GM23338 (cell line): ENCODE measurements at regions not wholly inside any gene's neighbourhood (a gene's known extent, or its start where the extent isn't known, plus 50 kb on each side); places are given as distances from the start of the nearest gene placed in this dataset.

Experiments used
- ATAC-seq: fragments of 200-7000 bp; cut with Tn5 transposase; 3 replicates; pipeline ENCODE4 v1.9.1; 2020
- DNase-seq: peaks from one replicate; pipeline ENCODE4 v3.0.0-alpha.2; 2015; ENCODE audit warnings: low spot score
- H2AFZ ChIP-seq: fragments of 200-600 bp; sonication (generic); 2 replicates; pipeline ENCODE4 v1.8.0; 2016; ENCODE audit warnings: antibody characterized with exemption, mild to moderate bottlenecking, moderate library complexity
- H3F3A ChIP-seq: fragments of 200-600 bp; sonication (generic); replicated peaks from 2 replicates; pipeline ENCODE4 v1.8.0; 2017; ENCODE audit warnings: antibody characterized with exemption, mixed run types, low read depth
- H3K27ac ChIP-seq: fragments of 200-600 bp; sonication (generic); 2 replicates; pipeline ENCODE4 v1.6.1; 2016; ENCODE audit warnings: low read depth
- H3K27me3 ChIP-seq: fragments of 200-600 bp; sonication (generic); 2 replicates; pipeline ENCODE4 v1.8.0; 2016; ENCODE audit warnings: mild to moderate bottlenecking, mixed run types, moderate library complexity; ENCODE audit not compliant: insufficient read depth
- H3K36me3 ChIP-seq: fragments of 200-600 bp; sonication (generic); 2 replicates; pipeline ENCODE4 v1.8.0; 2016; ENCODE audit warnings: mild to moderate bottlenecking; ENCODE audit not compliant: insufficient read depth
- H3K4me1 ChIP-seq: fragments of 200-600 bp; sonication (generic); 2 replicates; pipeline ENCODE4 v1.8.0; 2016; ENCODE audit warnings: mild to moderate bottlenecking, moderate library complexity; ENCODE audit not compliant: insufficient read depth
- H3K4me2 ChIP-seq: fragments of 200-600 bp; sonication (generic); 2 replicates; pipeline ENCODE4 v1.7.1; 2017; ENCODE audit warnings: mixed run types
- H3K4me3 ChIP-seq: fragments of 200-600 bp; sonication (generic); 2 replicates; pipeline ENCODE4 v1.6.1; 2016; ENCODE audit warnings: mixed run types
- H3K79me2 ChIP-seq: fragments of 200-600 bp; sonication (generic); replicated peaks from 2 replicates; pipeline ENCODE4 v1.8.0; 2017; ENCODE audit warnings: mild to moderate bottlenecking; ENCODE audit not compliant: insufficient read depth
- H3K9me2 ChIP-seq: fragments of 200-600 bp; sonication (generic); 2 replicates; pipeline ENCODE4 v1.8.0; 2017; ENCODE audit not compliant: insufficient read depth
- H4K20me1 ChIP-seq: fragments of 200-600 bp; sonication (generic); replicated peaks from 2 replicates; pipeline ENCODE4 v1.8.0; 2017; ENCODE audit warnings: mild to moderate bottlenecking; ENCODE audit not compliant: insufficient read depth
- H3K27ac Mint-ChIP-seq: 2 replicates; pipeline ENCODE4 v1.8.0; 2020; ENCODE audit warnings: inconsistent platforms, mild to moderate bottlenecking, moderate library complexity, mixed read lengths
- H3K27me3 Mint-ChIP-seq: 3 replicates; pipeline ENCODE4 v1.8.0; 2022; ENCODE audit warnings: low read depth, mild to moderate bottlenecking, moderate library complexity, mixed read lengths, inconsistent platforms; ENCODE audit not compliant: insufficient read depth, poor library complexity
- H3K36me3 Mint-ChIP-seq: 3 replicates; pipeline ENCODE4 v1.8.0; 2021; ENCODE audit warnings: low read depth, mild to moderate bottlenecking, inconsistent platforms, moderate library complexity, mixed read lengths
- H3K4me1 Mint-ChIP-seq: 3 replicates; pipeline ENCODE4 v1.8.0; 2020; ENCODE audit warnings: mild to moderate bottlenecking, inconsistent platforms, mixed read lengths
- H3K4me3 Mint-ChIP-seq: 3 replicates; pipeline ENCODE4 v1.8.0; 2021; ENCODE audit warnings: moderate library complexity, mild to moderate bottlenecking, inconsistent platforms, mixed read lengths
- H3K9me3 Mint-ChIP-seq: 3 replicates; pipeline ENCODE4 v1.8.0; 2020; ENCODE audit warnings: moderate library complexity, mild to moderate bottlenecking, inconsistent platforms, mixed read lengths
- CREB1 ChIP-seq: fragments of 250-450 bp; sonication (Bioruptor Pico); IDR thresholded peaks from 2 replicates; pipeline ENCODE4 v1.5.0; 2020; ENCODE audit warnings: low read depth, mild to moderate bottlenecking, moderate library complexity
- CTCF ChIP-seq, 2 experiments: fragments of 200-600 bp in 1 of 2; sonication (generic) in 1 of 2; conservative IDR thresholded peaks; 2 replicates each; pipeline versions ENCODE4 v1.5.1 to v1.6.1; 2016 to 2017; ENCODE audit warnings: antibody characterized with exemption in 2 of 2, low read depth in 2 of 2, mild to moderate bottlenecking in 2 of 2, moderate library complexity in 1 of 2
- ETS1 ChIP-seq: IDR thresholded peaks from 2 replicates; pipeline ENCODE4 v1.6.1; 2016; ENCODE audit warnings: antibody characterized with exemption
- EZH2 ChIP-seq: fragments of 200-600 bp; sonication (generic); IDR thresholded peaks from one replicate; pipeline ENCODE4 v1.8.0; 2017; ENCODE audit warnings: antibody characterized with exemption, mild to moderate bottlenecking, low read depth; ENCODE audit not compliant: unreplicated experiment
- EZH2phosphoT487 ChIP-seq: fragments of 200-600 bp; sonication (generic); IDR thresholded peaks from one replicate; pipeline ENCODE4 v1.8.1; 2018; ENCODE audit warnings: antibody characterized with exemption; ENCODE audit not compliant: unreplicated experiment
- JUNB ChIP-seq: IDR thresholded peaks from one replicate; pipeline ENCODE4 v1.6.1; 2016; ENCODE audit warnings: antibody characterized with exemption; ENCODE audit not compliant: unreplicated experiment
- NANOG ChIP-seq: IDR thresholded peaks from 2 replicates; pipeline ENCODE4 v1.6.1; 2016; ENCODE audit warnings: antibody characterized with exemption, borderline replicate concordance
- POLR2AphosphoS5 ChIP-seq: IDR thresholded peaks from 2 replicates; pipeline ENCODE4 v1.6.1; 2016; ENCODE audit warnings: antibody characterized with exemption, low read depth
- REST ChIP-seq: IDR thresholded peaks from one replicate; pipeline ENCODE4 v1.6.1; 2018; ENCODE audit warnings: antibody characterized with exemption; ENCODE audit not compliant: unreplicated experiment
- STAT1 ChIP-seq: IDR thresholded peaks from one replicate; pipeline ENCODE4 v1.6.1; 2016; ENCODE audit warnings: antibody characterized with exemption; ENCODE audit not compliant: unreplicated experiment
- ZNF114 ChIP-seq: fragments of 250-450 bp; sonication (Bioruptor Pico); IDR thresholded peaks from 2 replicates; pipeline ENCODE4 v1.5.0; 2020; ENCODE audit warnings: mild to moderate bottlenecking, moderate library complexity
- ZNF331 ChIP-seq: fragments of 250-450 bp; sonication (Bioruptor Pico); IDR thresholded peaks from 2 replicates; pipeline ENCODE4 v1.5.0; 2020; ENCODE audit warnings: low read depth, mild to moderate bottlenecking, moderate library complexity
- ZNF462 ChIP-seq: fragments of 250-450 bp; sonication (Bioruptor Pico); IDR thresholded peaks from 2 replicates; pipeline ENCODE4 v1.5.0; 2020; ENCODE audit warnings: mild to moderate bottlenecking, moderate library complexity

GRCh38 chr20:30288346-30288745, 969.1 kb upstream of the DEFB115 start:
- H3K9me2 ChIP-seq, result no peaks in the 10 kb centered on the region
- H3K4me1 Mint-ChIP-seq, result peaks cover 33% of the 10 kb centered on the region
- peaks cover 9% of the 10 kb centered on the region; the same call in 1 of the 2 replicates for H3K27me3 ChIP-seq
- no peaks in the 10 kb centered on the region for H4K20me1 ChIP-seq
- H3K79me2 ChIP-seq, result no peaks in the 10 kb centered on the region
- H3K27ac ChIP-seq, result no peak overlapping the region
- no peak overlapping the region for H3K27ac Mint-ChIP-seq
- DNase-seq, result no peak
- no peak overlapping the region for H3K4me3 Mint-ChIP-seq
- H3K36me3 Mint-ChIP-seq, result peaks cover 20% of the 10 kb centered on the region
- H3K4me1 ChIP-seq, result peaks cover 25% of the 10 kb centered on the region
- no peak for ATAC-seq
- H2AFZ ChIP-seq, result no peak overlapping the region
- H3K9me3 Mint-ChIP-seq, result peaks cover 53% of the 10 kb centered on the region
- no peaks in the 10 kb centered on the region for H3K36me3 ChIP-seq
- TF ChIP-seq STAT1 (no peak), EZH2 (no peak), CREB1 (CRISPR knock-in tag) (no peak), EZH2phosphoT487 (no peak), ZNF114 (CRISPR knock-in tag) (no peak), ETS1 (no peak), ZNF462 (no peak), JUNB (no peak), NANOG (no peak), ZNF331 (CRISPR knock-in tag) (no peak), POLR2AphosphoS5 (no peak), REST (no peak), CTCF (conservative IDR thresholded peaks at IDR 0.05; ENCODE audit: low read depth in 2 of 2) (no peak)
- no peaks in the 10 kb centered on the region for H3F3A ChIP-seq
- H3K27me3 Mint-ChIP-seq, result peaks cover 24% of the 10 kb centered on the region
- peak overlapping the region; percentile 51; the same call in 1 of the 2 replicates for H3K4me2 ChIP-seq
- no peak overlapping the region for H3K4me3 ChIP-seq
